GM19372 (cell line): ENCODE measurements at regions not wholly inside any gene's neighbourhood (a gene's known extent, or its start where the extent isn't known, plus 50 kb on each side); places are given as distances from the start of the nearest gene placed in this dataset.
"Not testable (repeated sequence)": the region's sequence is repeated elsewhere in the genome, so short reads cannot be mapped to it uniquely, and the experiment has no call there.

ENCODE experiments used
- ATAC-seq: cut with Tn5 transposase; IDR thresholded peaks from one replicate; pipeline ENCODE4 v1.9.1; 2021; ENCODE audit warnings: mild to moderate bottlenecking, low read depth, moderate library complexity; ENCODE audit not compliant: unreplicated experiment

- no peak for ATAC-seq
These were observed 851.8 kb downstream of the TMTC2 start for GRCh38 chr12:83538361-83538965.

GRCh38 chr12:83537428-83538053 lies 850.8 kb downstream of the TMTC2 start:
- no peak for ATAC-seq

GRCh38 chr12:83536496-83536895 lies 849.8 kb downstream of the TMTC2 start:
- no peak for ATAC-seq

DNA sequence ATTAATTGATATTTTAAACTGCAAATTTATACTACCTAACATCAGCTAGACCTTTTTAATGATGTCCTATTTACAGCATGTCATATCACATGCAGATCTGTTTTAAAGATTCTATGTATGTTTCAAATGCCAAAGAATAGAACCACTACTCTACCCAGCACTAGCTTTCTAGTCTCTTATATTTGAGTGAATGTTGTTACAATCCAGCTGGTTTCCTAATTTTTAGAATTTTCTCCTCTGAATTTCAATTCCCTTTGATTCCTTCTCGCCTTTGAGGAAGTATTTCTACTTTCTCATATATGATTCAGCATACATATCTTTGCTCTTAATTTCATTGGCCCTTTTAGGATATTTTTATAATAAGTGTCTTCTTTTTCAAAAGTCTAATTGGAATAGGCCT lies 841.9 kb downstream of the TMTC2 start:
- no peak for ATAC-seq

DNA sequence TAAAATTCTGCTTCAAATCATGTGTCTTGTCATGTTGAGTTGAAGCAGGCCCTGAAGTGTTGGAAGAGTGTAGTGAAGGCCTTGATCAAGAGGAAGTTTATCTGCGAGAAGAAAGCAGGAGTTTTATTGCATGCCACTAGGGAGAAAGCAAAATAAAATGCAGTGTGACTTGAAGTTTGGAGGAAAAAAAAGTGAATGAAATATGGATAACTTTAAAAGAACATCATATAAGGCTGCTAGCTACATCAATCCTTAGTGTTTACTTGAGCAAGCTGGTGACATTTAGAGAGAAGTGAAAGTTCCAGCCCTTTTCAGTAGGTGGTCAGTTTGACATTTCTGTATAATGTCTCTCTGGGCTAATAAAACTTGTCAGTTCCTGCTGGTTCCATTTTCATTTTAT lies 841.1 kb downstream of the TMTC2 start:
- ATAC-seq: no peak

DNA sequence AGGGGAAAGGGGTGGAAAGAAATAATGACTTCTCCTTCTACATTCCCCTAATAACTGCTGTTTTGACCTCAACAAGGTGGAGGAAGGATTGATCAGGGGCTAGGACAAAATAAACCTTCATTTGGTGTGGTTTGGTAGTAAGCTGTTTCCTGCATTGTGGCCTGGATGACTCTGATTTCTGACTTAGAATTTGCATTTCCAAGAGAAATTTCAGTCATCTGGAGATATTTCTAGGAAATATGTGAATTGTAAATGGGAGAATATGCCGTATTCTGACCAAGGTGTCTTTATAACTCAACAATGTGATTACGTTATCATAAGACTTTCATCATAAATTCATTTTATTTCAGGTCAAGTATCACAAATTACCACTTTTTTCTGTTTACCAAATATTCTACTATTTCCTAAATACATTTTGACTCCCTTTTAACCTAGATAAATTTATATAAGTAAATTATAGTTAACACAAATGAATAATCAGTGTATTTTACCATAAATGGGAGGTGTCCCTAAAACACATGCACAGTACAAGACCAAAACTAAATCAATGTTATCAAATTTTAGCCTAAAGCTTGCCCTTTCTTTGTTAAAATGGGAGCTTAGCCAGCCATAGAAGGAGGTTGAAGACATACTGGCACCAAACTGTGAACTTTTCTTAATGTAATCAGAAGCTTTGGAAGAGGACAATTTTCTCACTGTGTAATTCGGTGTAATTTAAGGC lies 828.8 kb downstream of the TMTC2 start:
- no peak for ATAC-seq

GRCh38 chr12:83514372-83514771 lies 827.7 kb downstream of the TMTC2 start:
- no peak for ATAC-seq

DNA sequence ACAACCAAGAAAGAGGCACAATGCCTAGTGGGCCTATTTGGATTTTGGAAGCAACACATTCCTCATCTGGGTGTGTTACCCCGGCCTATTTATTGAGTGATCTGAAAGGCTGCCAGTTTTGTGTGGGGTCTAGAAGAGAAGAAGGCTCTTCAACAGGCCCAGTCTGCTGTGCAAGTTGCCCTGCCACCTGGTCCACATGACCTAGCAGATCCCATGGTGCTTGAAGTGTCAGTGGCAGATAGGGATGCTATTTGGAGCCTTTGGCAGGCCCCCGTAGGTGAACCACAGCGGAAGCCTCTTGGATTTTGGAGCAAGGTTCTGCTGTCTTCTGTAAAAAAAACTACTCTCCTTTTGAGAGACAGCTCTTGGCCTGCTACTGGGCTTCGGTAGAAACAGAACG lies 820.1 kb downstream of the TMTC2 start:
- ATAC-seq: no peak

DNA sequence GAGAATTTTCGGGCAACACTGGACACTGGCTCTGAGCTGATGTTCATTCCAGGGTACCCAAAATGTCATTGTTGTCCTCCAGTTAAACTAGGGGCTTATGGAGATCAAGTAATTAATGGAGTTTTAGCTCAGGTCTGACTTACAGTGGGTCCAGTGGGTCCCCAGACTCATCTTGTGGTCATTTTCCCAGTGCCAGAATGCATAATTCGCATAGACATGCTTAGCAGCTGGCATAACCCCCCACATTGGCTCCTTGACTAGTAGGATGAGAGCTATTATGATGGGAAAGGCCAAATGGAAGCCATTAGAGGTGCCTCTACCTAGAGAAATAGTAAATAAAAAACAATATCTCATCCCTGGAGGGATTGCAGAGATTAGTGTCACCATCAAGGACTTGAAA lies 818.9 kb downstream of the TMTC2 start:
- no peak for ATAC-seq

- not testable (repeated sequence) for ATAC-seq
These were observed 813.2 kb downstream of the TMTC2 start for GRCh38 chr12:83499894-83500293.

- ATAC-seq: no peak
These were observed 791.0 kb downstream of the TMTC2 start for GRCh38 chr12:83477696-83478095.

DNA sequence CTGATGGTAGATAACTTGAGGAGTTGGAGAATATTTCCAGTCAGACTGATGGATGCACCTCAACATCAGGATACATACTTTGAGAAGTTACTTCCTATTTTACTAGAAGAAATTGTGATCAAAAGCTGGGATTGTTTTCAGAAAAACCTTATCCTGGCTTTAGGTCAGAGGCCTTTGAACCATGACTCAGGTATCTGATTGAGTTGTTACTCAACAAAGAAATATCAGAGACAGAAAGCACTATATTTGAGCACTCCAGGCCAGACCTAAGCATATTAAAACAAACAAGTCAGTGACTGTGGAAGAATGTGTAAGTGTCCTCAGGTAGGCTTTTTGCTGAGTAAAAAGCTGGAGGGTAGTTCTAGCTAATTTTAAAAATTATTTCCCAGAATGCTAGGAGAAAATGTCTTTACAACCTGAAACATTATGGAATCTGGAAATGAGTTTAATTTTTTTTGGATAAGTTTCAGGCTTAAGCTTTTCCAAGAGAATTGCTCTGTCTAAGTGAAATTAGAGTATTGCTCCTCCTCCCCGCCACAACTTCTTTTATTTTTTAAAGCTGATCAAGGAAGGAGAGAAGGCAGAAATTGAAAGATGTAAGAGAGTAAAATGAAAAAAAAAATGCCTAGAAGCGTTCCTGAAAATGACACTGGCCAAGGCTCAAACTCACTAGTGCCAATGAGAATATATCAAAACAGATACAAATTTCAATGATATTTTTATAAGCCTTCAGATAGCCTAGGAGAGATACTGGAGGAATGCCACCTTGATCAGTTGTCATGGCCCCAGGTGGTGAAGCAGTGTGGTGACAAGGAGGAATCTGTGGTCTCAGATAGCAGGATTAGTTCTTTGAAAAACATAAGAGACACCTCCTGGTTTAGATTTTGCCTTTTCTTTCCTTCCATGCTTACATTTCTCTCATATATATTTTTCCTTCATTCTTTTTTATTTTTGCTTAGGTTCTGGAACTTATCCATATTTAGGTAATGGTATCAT lies 790.3 kb downstream of the TMTC2 start:
- ATAC-seq: no peak

DNA sequence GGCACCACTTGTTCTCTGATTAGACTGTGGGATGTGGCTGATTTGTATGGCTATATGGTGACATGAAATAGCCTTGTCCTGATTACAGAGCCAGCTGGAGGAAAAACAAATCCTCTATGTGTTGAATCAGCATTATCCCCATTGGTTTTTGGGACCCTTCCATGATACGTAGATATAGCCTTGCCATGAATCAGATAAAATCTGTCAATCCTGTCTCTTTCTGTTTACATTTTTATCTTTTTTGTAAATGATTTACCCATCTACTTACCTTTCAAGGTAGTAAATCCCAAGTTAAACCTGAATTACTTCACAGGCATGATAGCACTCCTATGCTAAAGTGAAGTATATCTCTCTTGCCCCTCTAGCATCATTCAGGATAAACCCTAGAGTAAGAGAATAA lies 789.3 kb downstream of the TMTC2 start:
- ATAC-seq: no peak

DNA sequence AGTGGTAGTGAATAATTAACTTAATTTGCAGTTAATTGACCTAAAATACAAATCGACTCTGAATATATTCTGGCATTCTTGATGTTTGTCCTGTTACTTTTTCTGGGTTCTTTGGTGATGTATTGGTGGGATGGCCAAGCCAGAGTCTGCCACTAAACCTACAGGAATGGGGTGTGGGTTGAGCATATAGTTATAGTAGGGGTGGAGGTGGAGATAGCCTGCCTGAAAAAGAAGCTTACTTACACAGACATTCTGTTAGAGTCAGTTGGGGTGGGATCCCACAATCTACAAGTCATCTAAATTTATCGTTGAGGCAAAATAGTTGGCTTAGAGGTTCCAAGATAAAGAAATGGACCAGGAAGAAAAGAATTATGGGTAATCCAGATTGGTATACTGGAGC lies 787.7 kb downstream of the TMTC2 start:
- ATAC-seq: no peak

DNA sequence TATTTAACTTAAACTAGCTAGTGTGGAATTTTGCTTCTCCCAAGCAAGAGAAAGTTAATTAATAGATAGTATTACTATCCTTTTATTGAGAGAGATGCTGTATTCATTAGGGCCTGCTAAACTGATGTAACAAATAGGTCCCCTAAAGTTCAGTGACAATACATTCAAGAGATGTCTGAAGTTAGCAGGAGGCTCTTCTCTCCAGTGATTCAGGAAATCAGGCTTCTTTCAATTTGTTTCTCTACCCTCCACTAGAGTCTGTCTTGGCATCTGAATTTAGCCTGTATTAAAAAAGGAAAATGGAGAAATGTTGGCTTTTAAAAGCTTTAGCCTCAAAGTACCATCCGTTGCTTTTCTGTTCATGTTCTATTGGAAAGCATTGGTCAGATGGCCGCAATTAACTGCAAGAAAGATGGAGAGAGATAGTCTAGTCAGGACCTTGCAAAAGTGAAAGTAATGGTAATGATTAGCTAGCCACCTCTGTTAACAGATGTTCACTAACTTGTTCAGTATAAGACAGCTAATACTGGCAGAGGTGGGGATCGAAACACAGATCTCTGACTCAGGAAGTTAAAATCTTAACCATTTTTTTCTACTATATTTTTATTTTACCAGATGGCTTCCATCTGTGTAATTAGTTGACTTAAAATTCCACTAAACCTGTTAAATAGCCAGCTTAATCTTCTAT lies 786.8 kb downstream of the TMTC2 start:
- peak; percentile 98 for ATAC-seq

DNA sequence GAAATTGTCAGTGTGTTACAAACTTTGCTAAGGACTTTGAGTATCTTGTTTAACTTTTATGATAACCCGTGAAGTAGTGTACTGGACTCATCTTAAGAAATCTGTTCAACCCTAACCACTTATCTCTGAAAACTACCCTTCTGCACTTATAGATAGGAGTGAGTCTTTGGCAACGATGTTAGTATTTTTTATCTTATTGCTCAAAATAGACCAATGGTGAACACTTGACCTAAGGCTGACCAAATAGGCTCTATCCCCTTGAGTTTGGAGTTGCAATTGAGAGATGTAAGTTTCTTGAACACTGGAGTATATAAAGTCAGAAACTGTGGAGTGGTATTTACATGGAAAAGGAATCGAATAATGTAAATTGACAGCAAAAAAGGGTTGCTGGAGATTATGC lies 786.1 kb downstream of the TMTC2 start:
- no peak for ATAC-seq

DNA sequence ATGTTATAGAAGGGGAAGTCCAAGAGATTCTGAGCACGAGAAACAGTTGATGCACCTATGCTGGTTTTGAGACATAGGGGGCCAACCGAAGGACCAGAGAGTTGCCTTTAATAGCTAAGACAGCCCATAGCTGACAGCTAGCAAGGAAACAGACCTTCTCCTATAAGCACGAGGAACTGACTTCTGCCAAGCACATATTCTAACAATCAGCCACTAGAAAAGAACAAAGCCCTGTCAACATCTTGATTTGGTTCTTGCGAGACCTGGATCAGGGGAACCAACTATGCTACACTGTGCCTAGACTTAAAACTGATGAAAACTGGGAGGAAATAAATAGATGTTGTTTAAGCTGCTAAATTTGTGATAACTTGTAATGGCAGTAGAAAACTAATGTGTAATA lies 785.6 kb downstream of the TMTC2 start:
- ATAC-seq: no peak

DNA sequence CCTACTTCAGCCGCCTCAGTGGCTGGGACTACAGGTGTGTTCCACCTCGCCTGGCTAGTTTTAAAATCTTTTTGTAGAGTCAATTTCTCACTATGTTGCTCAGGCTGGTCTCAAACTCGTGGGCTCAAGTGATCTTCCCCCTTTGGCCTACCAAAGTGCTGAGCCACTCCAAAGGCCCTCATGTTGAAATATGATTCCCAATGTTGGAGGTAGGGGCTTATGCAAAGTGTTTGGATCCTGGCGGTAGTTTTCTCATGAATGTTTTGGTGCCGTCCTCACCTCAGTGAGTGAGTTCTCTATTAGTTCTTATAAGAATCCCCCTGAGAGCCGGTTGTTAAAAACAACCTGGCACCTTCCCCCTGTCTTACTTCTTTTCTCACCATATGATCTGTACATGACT lies 784.6 kb downstream of the TMTC2 start:
- no peak for ATAC-seq

GRCh38 chr12:83470749-83471148 lies 784.0 kb downstream of the TMTC2 start:
- ATAC-seq: no peak
